Stimulated activated CD8-positive, alpha-beta memory T cell treated with anti-CD3 and anti-CD28 coated beads, Interleukin-2, amount 100 ng/mL, for 1 hour (primary cell): ENCODE measurements at regions not wholly inside any gene's neighbourhood (a gene's known extent, or its start where the extent isn't known, plus 50 kb on each side); places are given as distances from the start of the nearest gene placed in this dataset.
"Not testable (repeated sequence)": the region's sequence is repeated elsewhere in the genome, so short reads cannot be mapped to it uniquely, and the experiment has no call there.

Source experiments
- DNase-seq, 2 donors: peaks; one replicate each; pipeline ENCODE4 v3.0.0-alpha.2; 2020; ENCODE audit warnings: low read depth in 2 of 2

GRCh38 chrX:124234348-124234747, 98.1 kb upstream of the TEX13D start:
- DNase-seq, result no peak

- no peak for DNase-seq
These were observed 94.2 kb upstream of the TEX13D start for GRCh38 chrX:124238268-124238667.

- no peak for DNase-seq
These were observed 93.1 kb upstream of the TEX13D start for GRCh38 chrX:124239324-124239723.

GRCh38 chrX:124239911-124240310, 92.5 kb upstream of the TEX13D start:
- DNase-seq, result no peak

- no peak for DNase-seq
These were observed 92.0 kb upstream of the TEX13D start for GRCh38 chrX:124240422-124240821.

GRCh38 chrX:124242131-124242530, 90.3 kb upstream of the TEX13D start:
- DNase-seq, result no peak

GRCh38 chrX:124249345-124249744, 83.1 kb upstream of the TEX13D start:
- DNase-seq, result no peak

GRCh38 chrX:124250835-124251437, 81.5 kb upstream of the TEX13D start:
- no peak for DNase-seq

- DNase-seq, result no peak
These were observed 77.8 kb upstream of the TEX13D start for GRCh38 chrX:124254611-124255010.

- DNase-seq, result no peak
These were observed 76.2 kb upstream of the TEX13D start for GRCh38 chrX:124256216-124256615.

GRCh38 chrX:124256629-124257380, 75.7 kb upstream of the TEX13D start:
- DNase-seq, result no peak

- no peak for DNase-seq
These were observed 74.3 kb upstream of the TEX13D start for GRCh38 chrX:124257924-124258702.

- no peak for DNase-seq
These were observed 71.6 kb upstream of the TEX13D start for GRCh38 chrX:124260845-124261244.

GRCh38 chrX:124263743-124264142, 68.7 kb upstream of the TEX13D start:
- DNase-seq, result no peak

- no peak for DNase-seq
These were observed 64.4 kb upstream of the TEX13D start for GRCh38 chrX:124268099-124268498.

- no peak for DNase-seq
These were observed 62.6 kb upstream of the TEX13D start for GRCh38 chrX:124269881-124270280.

- DNase-seq, result not testable (repeated sequence)
These were observed 60.9 kb upstream of the TEX13D start for GRCh38 chrX:124271599-124271998.

GRCh38 chrX:124272370-124272982, 60.0 kb upstream of the TEX13D start:
- no peak for DNase-seq

GRCh38 chrX:124274438-124275181, 57.9 kb upstream of the TEX13D start:
- DNase-seq, result no peak

- DNase-seq, result no peak
These were observed 57.1 kb upstream of the TEX13D start for GRCh38 chrX:124275182-124275894.

- no peak for DNase-seq
These were observed 52.1 kb upstream of the TEX13D start for GRCh38 chrX:124280294-124280902.
